HG03280 (cell line): ENCODE measurements at regions not wholly inside any gene's neighbourhood (a gene's known extent, or its start where the extent isn't known, plus 50 kb on each side); places are given as distances from the start of the nearest gene placed in this dataset.

ENCODE experiments used
- ATAC-seq: cut with Tn5 transposase; IDR thresholded peaks from one replicate; pipeline ENCODE4 v1.9.1; 2021; ENCODE audit warnings: mild to moderate bottlenecking, moderate library complexity; ENCODE audit not compliant: unreplicated experiment

GRCh38 chr1:219993554-219994433 is 52.5 kb downstream of the EPRS1 start:
- no peak for ATAC-seq

GRCh38 chr1:219991919-219992318 is 54.4 kb downstream of the EPRS1 start:
- no peak for ATAC-seq

- no peak for ATAC-seq
These were observed 54.8 kb downstream of the EPRS1 start for GRCh38 chr1:219991511-219991810.

- no peak for ATAC-seq
These were observed 55.4 kb downstream of the EPRS1 start for GRCh38 chr1:219990782-219991510.

GRCh38 chr1:219989766-219990165 is 56.5 kb downstream of the EPRS1 start:
- ATAC-seq: no peak

GRCh38 chr1:219988818-219989217 is 57.5 kb downstream of the EPRS1 start:
- no peak for ATAC-seq

GRCh38 chr1:219988387-219988786 is 57.9 kb downstream of the EPRS1 start:
- ATAC-seq: peak; percentile 88

- no peak for ATAC-seq
These were observed 59.0 kb upstream of the SLC30A10 start for GRCh38 chr1:219987325-219987724.

GRCh38 chr1:219985169-219985568 is 56.8 kb upstream of the SLC30A10 start:
- no peak for ATAC-seq
